Choroid plexus epithelial cell (primary cell): ENCODE measurements at regions not wholly inside any gene's neighbourhood (a gene's known extent, or its start where the extent isn't known, plus 50 kb on each side); places are given as distances from the start of the nearest gene placed in this dataset.

Experiments
- DNase-seq: peaks from one replicate; pipeline ENCODE4 v3.0.0-alpha.2; 2010; ENCODE audit warnings: low read depth
- H3K4me3 ChIP-seq: 2 replicates; pipeline ENCODE4 v1.5.1; 2011; ENCODE audit warnings: low read depth, mild to moderate bottlenecking, control low read depth, low read length, moderate library complexity
- CTCF ChIP-seq: conservative IDR thresholded peaks from 2 replicates; pipeline ENCODE4 v1.5.1; 2011; ENCODE audit warnings: low read depth, mild to moderate bottlenecking, control low read depth, inconsistent platforms, low read length, moderate library complexity

- DNase-seq = no peak
- no peak overlapping the region for H3K4me3 ChIP-seq
- TF ChIP-seq CTCF = no peak
Observed at GRCh38 chr6:40897390-40898003, 141.5 kb downstream of the UNC5CL start.

GRCh38 chr6:40896696-40897095 is 142.3 kb downstream of the UNC5CL start:
- no peak for TF ChIP-seq CTCF
- no peak overlapping the region for H3K4me3 ChIP-seq
- no peak for DNase-seq

GRCh38 chr6:40894962-40895799 is 143.8 kb downstream of the UNC5CL start:
- no peak overlapping the region for H3K4me3 ChIP-seq
- peak; percentile 73 for TF ChIP-seq CTCF
- DNase-seq = peak; percentile 47

- DNase-seq = no peak
- TF ChIP-seq CTCF = no peak
Observed at GRCh38 chr6:40893021-40893420, 146.0 kb downstream of the UNC5CL start.

GRCh38 chr6:40892223-40892622 is 146.8 kb downstream of the UNC5CL start:
- DNase-seq = no peak
- TF ChIP-seq CTCF = no peak
- no peak overlapping the region for H3K4me3 ChIP-seq

More at GRCh38 chr6:40893021-40893420, 146.0 kb downstream of the UNC5CL start:
- H3K4me3 ChIP-seq = no peak overlapping the region

GRCh38 chr6:40891686-40892085 is 147.3 kb downstream of the UNC5CL start:
- no peak for TF ChIP-seq CTCF
- DNase-seq = no peak
- no peak overlapping the region for H3K4me3 ChIP-seq
